ENCODE measurements at regions not wholly inside any gene's neighbourhood (a gene's known extent, or its start where the extent isn't known, plus 50 kb on each side); places are given as distances from the start of the nearest gene placed in this dataset.

GRCh38 chr18:54521846-54522245, 69.2 kb upstream of the DYNAP start:
- TF ChIP-seq, protein P1, sequence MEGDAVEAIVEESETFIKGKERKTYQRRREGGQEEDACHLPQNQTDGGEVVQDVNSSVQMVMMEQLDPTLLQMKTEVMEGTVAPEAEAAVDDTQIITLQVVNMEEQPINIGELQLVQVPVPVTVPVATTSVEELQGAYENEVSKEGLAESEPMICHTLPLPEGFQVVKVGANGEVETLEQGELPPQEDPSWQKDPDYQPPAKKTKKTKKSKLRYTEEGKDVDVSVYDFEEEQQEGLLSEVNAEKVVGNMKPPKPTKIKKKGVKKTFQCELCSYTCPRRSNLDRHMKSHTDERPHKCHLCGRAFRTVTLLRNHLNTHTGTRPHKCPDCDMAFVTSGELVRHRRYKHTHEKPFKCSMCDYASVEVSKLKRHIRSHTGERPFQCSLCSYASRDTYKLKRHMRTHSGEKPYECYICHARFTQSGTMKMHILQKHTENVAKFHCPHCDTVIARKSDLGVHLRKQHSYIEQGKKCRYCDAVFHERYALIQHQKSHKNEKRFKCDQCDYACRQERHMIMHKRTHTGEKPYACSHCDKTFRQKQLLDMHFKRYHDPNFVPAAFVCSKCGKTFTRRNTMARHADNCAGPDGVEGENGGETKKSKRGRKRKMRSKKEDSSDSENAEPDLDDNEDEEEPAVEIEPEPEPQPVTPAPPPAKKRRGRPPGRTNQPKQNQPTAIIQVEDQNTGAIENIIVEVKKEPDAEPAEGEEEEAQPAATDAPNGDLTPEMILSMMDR (conservative IDR thresholded peaks at IDR 0.05; ENCODE audit: low read length): no peak
- TF ChIP-seq EZH2phosphoT487 (IDR thresholded peaks at IDR 0.05; ENCODE audit: borderline replicate concordance): no peak
